Left cardiac atrium (tissue), 4 donors: ENCODE measurements at regions not wholly inside any gene's neighbourhood (a gene's known extent, or its start where the extent isn't known, plus 50 kb on each side); places are given as distances from the start of the nearest gene placed in this dataset.

Experiments
- ATAC-seq, 2 donors: fragments of 200-7000 bp; cut with Tn5 transposase; one replicate each; pipeline ENCODE4 v1.9.1; 2020; ENCODE audit warnings: mild to moderate bottlenecking in 2 of 2, moderate library complexity in 2 of 2
- DNase-seq: peaks from one replicate; pipeline ENCODE4 v3.0.0-alpha.2; 2020
- intact Hi-C, 2 donors: fragments of 100-400 bp; cut with DNase I; formaldehyde crosslinking; loops; one replicate each; pipeline versions ENCODE4 v1.14.1 to v1.15.1; 2022 to 2023
- donor health status: DM: no; HTN: yes; CAD: no.
- donor health status: DM: no; HTN: yes; CAD: no; lungs with severe emphysema.
- donor health status: DM: yes; HTN: yes; CAD: no.
- donor health status: Dilated cardiomyopathy.

GRCh38 chrX:22392133-22392948 is 119.6 kb downstream of the CBLL2 start:
- DNase-seq (no peak), ATAC-seq (no peak)
- intact Hi-C loops, result no loop called here

GRCh38 chrX:22395372-22395771 is 122.7 kb downstream of the CBLL2 start:
- intact Hi-C loops, result no loop called here
- DNase-seq (no peak), ATAC-seq (no peak)

GRCh38 chrX:22396408-22396807 is 123.7 kb downstream of the CBLL2 start:
- ATAC-seq (no peak), DNase-seq (no peak)
- intact Hi-C loops, result no loop called here

- intact Hi-C loops, result no loop called here
- no peak for DNase-seq
- ATAC-seq, result no peak
These were observed 124.9 kb downstream of the CBLL2 start for GRCh38 chrX:22397566-22397965.

GRCh38 chrX:22399437-22400192 is 126.9 kb downstream of the CBLL2 start:
- DNase-seq (no peak), ATAC-seq (no peak)
- intact Hi-C loops, result no loop called here

- intact Hi-C loops, result no loop called here
- no peak for ATAC-seq
- DNase-seq, result no peak
These were observed 131.6 kb downstream of the CBLL2 start for GRCh38 chrX:22404297-22404696.

GRCh38 chrX:22406201-22406737 is 133.6 kb downstream of the CBLL2 start:
- DNase-seq, result no peak
- intact Hi-C loops, result no loop called here
- ATAC-seq, result no peak

GRCh38 chrX:22409418-22409817 is 136.7 kb downstream of the CBLL2 start:
- ATAC-seq, result no peak
- intact Hi-C loops, result no loop called here

GRCh38 chrX:22424122-22424915 is 151.6 kb downstream of the CBLL2 start:
- ATAC-seq, result no peak

More at GRCh38 chrX:22409418-22409817, 136.7 kb downstream of the CBLL2 start:
- DNase-seq, result no peak

GRCh38 chrX:22424919-22425318 is 152.2 kb downstream of the CBLL2 start:
- intact Hi-C loops, result no loop called here
- DNase-seq (no peak), ATAC-seq (no peak)

More at GRCh38 chrX:22424122-22424915, 151.6 kb downstream of the CBLL2 start:
- intact Hi-C loops, result no loop called here
- DNase-seq, result no peak

- intact Hi-C loops, result no loop called here
- ATAC-seq, result no peak
- DNase-seq, result no peak
These were observed 157.0 kb downstream of the CBLL2 start for GRCh38 chrX:22429704-22430103.

GRCh38 chrX:22430701-22431100 is 158.0 kb downstream of the CBLL2 start:
- ATAC-seq (no peak), DNase-seq (no peak)
- intact Hi-C loops, result no loop called here

GRCh38 chrX:22433292-22434070 is 160.8 kb downstream of the CBLL2 start:
- intact Hi-C loops, result no loop called here
- ATAC-seq (no peak), DNase-seq (no peak)

- DNase-seq (no peak), ATAC-seq (no peak)
- intact Hi-C loops, result no loop called here
These were observed 173.2 kb downstream of the CBLL2 start for GRCh38 chrX:22445880-22446279.

GRCh38 chrX:22462959-22463358 is 190.2 kb downstream of the CBLL2 start:
- intact Hi-C loops, result no loop called here
- DNase-seq (no peak), ATAC-seq (no peak)

- DNase-seq (no peak), ATAC-seq (no peak)
- intact Hi-C loops, result no loop called here
These were observed 194.9 kb downstream of the CBLL2 start for GRCh38 chrX:22467571-22467970.

GRCh38 chrX:22481436-22481835 is 208.7 kb downstream of the CBLL2 start:
- intact Hi-C loops, result no loop called here
- no peak for ATAC-seq
- DNase-seq, result no peak

GRCh38 chrX:22486296-22486695 is 213.6 kb downstream of the CBLL2 start:
- no peak for ATAC-seq
- DNase-seq, result no peak
- intact Hi-C loops, result no loop called here

- DNase-seq (no peak), ATAC-seq (no peak)
- intact Hi-C loops, result no loop called here
These were observed 244.2 kb downstream of the CBLL2 start for GRCh38 chrX:22516893-22517292.
